ENCODE measurements at regions not wholly inside any gene's neighbourhood (a gene's known extent, or its start where the extent isn't known, plus 50 kb on each side); places are given as distances from the start of the nearest gene placed in this dataset.

GRCh38 chr17:68780596-68780995 lies 174.6 kb downstream of the ABCA8 start:
- TF ChIP-seq CTCF (IDR thresholded peaks at IDR 0.05; ENCODE audit: unreplicated experiment) = no peak
- no peak overlapping the region for H3K27ac Mint-ChIP-seq
- no peak for DNase-seq (ENCODE audit: low spot score, unreplicated experiment)
- no peaks in the 10 kb centered on the region for H3K9me3 Mint-ChIP-seq (ENCODE audit: low read depth)
- no peak overlapping the region for H3K4me3 Mint-ChIP-seq (ENCODE audit: low read depth)
- H3K36me3 Mint-ChIP-seq (ENCODE audit: insufficient read depth) = peaks cover 2% of the 10 kb centered on the region
- H3K27me3 Mint-ChIP-seq = no peaks in the 10 kb centered on the region
- peaks cover 17% of the 10 kb centered on the region for H3K4me1 Mint-ChIP-seq (ENCODE audit: low read depth)

- no peak for TF ChIP-seq CTCF (IDR thresholded peaks at IDR 0.05; ENCODE audit: unreplicated experiment)
- Mint-ChIP-seq H3K36me3 (ENCODE audit: insufficient read depth) (peaks cover 2% of the 10 kb centered on the region), H3K9me3 (ENCODE audit: low read depth) (no peaks in the 10 kb centered on the region), H3K4me3 (ENCODE audit: low read depth) (no peak overlapping the region), H3K4me1 (ENCODE audit: low read depth) (peaks cover 22% of the 10 kb centered on the region), H3K27ac (no peak overlapping the region), H3K27me3 (no peaks in the 10 kb centered on the region)
- DNase-seq (ENCODE audit: low spot score, unreplicated experiment) = no peak
Measured at GRCh38 chr17:68778726-68779125, 176.5 kb downstream of the ABCA8 start.

- no peaks in the 10 kb centered on the region for H3K27me3 Mint-ChIP-seq
- no peak overlapping the region for H3K4me3 Mint-ChIP-seq (ENCODE audit: low read depth)
- peaks cover 22% of the 10 kb centered on the region for H3K4me1 Mint-ChIP-seq (ENCODE audit: low read depth)
- no peak for DNase-seq (ENCODE audit: low spot score, unreplicated experiment)
- no peak for TF ChIP-seq CTCF (IDR thresholded peaks at IDR 0.05; ENCODE audit: unreplicated experiment)
- no peaks in the 10 kb centered on the region for H3K9me3 Mint-ChIP-seq (ENCODE audit: low read depth)
- peak overlapping the region; percentile 47 for H3K27ac Mint-ChIP-seq
- peaks cover 2% of the 10 kb centered on the region for H3K36me3 Mint-ChIP-seq (ENCODE audit: insufficient read depth)
Measured at GRCh38 chr17:68777856-68778694, 176.9 kb upstream of the FAM20A start.

- Mint-ChIP-seq H3K36me3 (ENCODE audit: insufficient read depth) (no peaks in the 10 kb centered on the region), H3K4me3 (ENCODE audit: low read depth) (no peak overlapping the region)
Measured at GRCh38 chr17:68777243-68777855, 176.2 kb upstream of the FAM20A start.

More at GRCh38 chr17:68777243-68777855, 176.2 kb upstream of the FAM20A start:
- peaks cover 22% of the 10 kb centered on the region for H3K4me1 Mint-ChIP-seq (ENCODE audit: low read depth)
- DNase-seq (ENCODE audit: low spot score, unreplicated experiment) = peak; percentile 26
- H3K9me3 Mint-ChIP-seq (ENCODE audit: low read depth) = no peaks in the 10 kb centered on the region
- H3K27me3 Mint-ChIP-seq = no peaks in the 10 kb centered on the region
- H3K27ac Mint-ChIP-seq = peak overlapping the region; percentile 47
- peak; percentile 79 for TF ChIP-seq CTCF (IDR thresholded peaks at IDR 0.05; ENCODE audit: unreplicated experiment)
